ENCODE measurements at regions not wholly inside any gene's neighbourhood (a gene's known extent, or its start where the extent isn't known, plus 50 kb on each side); places are given as distances from the start of the nearest gene placed in this dataset.
"Not testable (repeated sequence)": the region's sequence is repeated elsewhere in the genome, so short reads cannot be mapped to it uniquely, and the experiment has no call there.

- no peak for FAIRE-seq
These were observed 205.9 kb upstream of the VCX start for GRCh38 chrX:7637066-7637465.

- FAIRE-seq, result no peak
These were observed 207.4 kb upstream of the VCX start for GRCh38 chrX:7635604-7636003.

- no peak for FAIRE-seq
These were observed 222.4 kb upstream of the VCX start for GRCh38 chrX:7620560-7620959.

- no peak for FAIRE-seq
These were observed 225.0 kb upstream of the VCX start for GRCh38 chrX:7617994-7618393.

GRCh38 chrX:7614616-7615015, 228.4 kb upstream of the VCX start:
- no peak for FAIRE-seq

GRCh38 chrX:7608625-7609024, 234.3 kb upstream of the VCX start:
- not testable (repeated sequence) for FAIRE-seq

GRCh38 chrX:7606039-7606652, 236.8 kb upstream of the VCX start:
- no peak for FAIRE-seq

GRCh38 chrX:7603387-7603786, 239.6 kb upstream of the VCX start:
- FAIRE-seq, result no peak

- FAIRE-seq, result no peak
These were observed 246.1 kb upstream of the VCX start for GRCh38 chrX:7596822-7597221.

- not testable (repeated sequence) for FAIRE-seq
These were observed 249.6 kb upstream of the VCX start for GRCh38 chrX:7593370-7593769.

GRCh38 chrX:7586126-7586525, 256.8 kb upstream of the VCX start:
- FAIRE-seq, result peak; percentile 24

- FAIRE-seq, result no peak
These were observed 260.8 kb upstream of the VCX start for GRCh38 chrX:7582191-7582590.

- no peak for FAIRE-seq
These were observed 262.8 kb upstream of the VCX start for GRCh38 chrX:7580127-7580526.

GRCh38 chrX:7574325-7574724, 268.6 kb upstream of the VCX start:
- FAIRE-seq, result no peak

GRCh38 chrX:7570432-7571029, 272.4 kb upstream of the VCX start:
- FAIRE-seq, result no peak

- no peak for FAIRE-seq
These were observed 274.4 kb upstream of the VCX start for GRCh38 chrX:7568597-7568996.

GRCh38 chrX:7568130-7568529, 274.8 kb upstream of the VCX start:
- no peak for FAIRE-seq

- FAIRE-seq, result no peak
These were observed 290.2 kb upstream of the VCX start for GRCh38 chrX:7552760-7553159.

- FAIRE-seq, result no peak
These were observed 296.4 kb upstream of the VCX start for GRCh38 chrX:7546551-7547080.

GRCh38 chrX:7545564-7545963, 297.4 kb upstream of the VCX start:
- FAIRE-seq, result no peak

- no peak for FAIRE-seq
These were observed 300.2 kb upstream of the VCX start for GRCh38 chrX:7542587-7543380.

GRCh38 chrX:7522860-7523259, 320.1 kb upstream of the VCX start:
- FAIRE-seq, result no peak

GRCh38 chrX:7515681-7516413, 327.1 kb upstream of the VCX start:
- no peak for FAIRE-seq

Data from colon (tissue), 2 donors.